ENCODE measurements at regions not wholly inside any gene's neighbourhood (a gene's known extent, or its start where the extent isn't known, plus 50 kb on each side); places are given as distances from the start of the nearest gene placed in this dataset.
"Not testable (repeated sequence)": the region's sequence is repeated elsewhere in the genome, so short reads cannot be mapped to it uniquely, and the experiment has no call there.

DNA sequence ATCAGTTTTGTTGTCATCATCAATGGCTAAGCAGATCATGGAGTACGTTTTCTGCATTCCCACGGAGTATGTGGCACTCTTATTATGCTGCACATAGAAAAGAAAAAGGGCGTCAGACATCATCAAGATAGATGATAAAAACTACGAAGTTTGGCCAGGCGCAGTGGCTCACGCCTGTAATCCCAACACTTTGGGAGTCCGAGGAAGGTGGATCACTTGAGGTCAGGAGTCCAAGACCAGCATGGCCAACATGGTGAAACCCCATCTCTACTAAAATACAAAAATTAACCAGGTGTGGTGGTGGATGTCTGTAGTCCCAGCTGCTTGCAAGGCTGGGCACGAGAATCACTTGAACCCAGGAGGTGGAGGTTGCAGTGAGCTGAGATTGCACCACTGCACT is 312.8 kb downstream of the GOLGA6L6 start:
- DNase-seq, result not testable (repeated sequence)

- DNase-seq, result peak; percentile 23
Observed at GRCh38 chr15:20227119-20227853, 314.3 kb downstream of the GOLGA6L6 start.

GRCh38 chr15:20226531-20226930 is 315.1 kb downstream of the GOLGA6L6 start:
- DNase-seq, result not testable (repeated sequence)

DNA sequence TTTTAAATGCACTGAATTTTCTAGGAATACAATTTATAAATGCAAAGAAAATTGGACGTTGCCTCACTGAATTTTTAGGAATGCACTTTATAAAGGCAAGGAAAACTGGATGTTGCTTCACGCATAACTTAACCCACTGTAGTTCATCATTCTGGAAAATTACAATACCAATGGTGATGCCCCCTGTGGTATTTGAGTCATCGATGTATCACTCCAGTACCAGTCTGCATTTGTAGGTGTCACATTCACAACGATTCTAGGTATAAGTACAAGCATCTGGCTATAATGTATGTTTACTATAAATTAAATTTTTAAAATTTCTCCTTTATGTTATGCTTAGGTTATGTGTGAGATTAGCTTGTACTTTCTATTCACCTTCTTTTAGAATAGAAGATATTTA is 320.5 kb downstream of the GOLGA6L6 start:
- DNase-seq, result not testable (repeated sequence)

- DNase-seq, result not testable (repeated sequence)
Observed at GRCh38 chr15:20219171-20219570, 322.4 kb downstream of the GOLGA6L6 start.

- DNase-seq, result not testable (repeated sequence)
Observed at GRCh38 chr15:20215700-20216099, 325.9 kb downstream of the GOLGA6L6 start.

DNA sequence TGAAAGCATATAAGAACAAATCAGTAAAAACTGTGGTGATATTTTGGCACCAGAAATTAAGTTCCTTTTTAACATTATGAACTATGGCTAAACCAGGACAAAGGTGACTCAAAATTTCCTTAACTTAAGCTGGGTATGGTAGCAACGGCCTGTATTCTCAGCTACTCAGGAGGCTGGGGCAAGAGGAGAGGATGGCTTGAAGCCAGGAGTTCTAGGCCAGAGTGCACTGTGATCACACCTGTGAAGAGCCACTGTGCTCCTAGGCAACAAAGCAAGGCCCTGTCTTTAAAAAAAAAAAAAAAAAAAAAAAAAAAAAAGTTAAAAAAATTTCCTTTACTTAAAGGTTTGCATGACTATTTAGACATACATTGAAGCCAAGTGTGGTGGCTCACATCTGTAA is 327.5 kb downstream of the GOLGA6L6 start:
- not testable (repeated sequence) for DNase-seq

DNA sequence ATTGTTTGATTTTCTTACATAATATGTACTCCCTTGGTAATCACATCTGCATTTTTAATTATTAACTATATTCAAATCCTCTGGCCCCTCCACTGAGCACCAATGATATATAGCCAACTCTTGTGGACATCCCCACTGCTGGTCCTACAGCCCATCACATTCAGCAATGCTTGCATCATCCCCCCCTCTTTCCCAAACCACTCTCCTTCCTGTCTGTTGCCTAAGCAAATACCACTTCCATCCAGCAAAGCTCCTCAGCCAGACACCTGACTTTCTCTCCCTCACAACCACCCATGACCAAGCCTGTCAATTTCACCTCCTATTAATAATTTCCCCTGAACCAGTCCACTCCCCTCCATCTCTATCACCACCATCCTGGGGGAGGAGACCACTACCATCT is 330.1 kb downstream of the GOLGA6L6 start:
- DNase-seq, result not testable (repeated sequence)

DNA sequence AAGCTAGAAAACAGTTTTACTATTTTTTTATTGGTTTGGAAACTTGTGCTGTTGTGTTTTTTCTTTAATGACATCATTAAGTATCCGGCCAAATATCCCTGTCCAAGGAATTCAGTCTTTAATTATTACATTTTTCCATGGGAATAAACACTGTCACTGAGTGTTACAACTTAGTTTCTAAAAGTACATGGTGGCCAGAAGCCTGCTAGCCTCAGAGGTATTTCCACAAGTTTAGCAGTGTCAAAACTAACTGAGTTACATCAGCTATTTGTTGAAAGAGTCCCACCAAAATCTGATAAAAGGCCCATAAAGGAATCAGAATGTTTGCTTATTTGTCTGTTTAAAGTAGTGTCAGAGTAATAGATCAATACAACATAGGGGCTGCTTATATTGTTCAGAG is 331.6 kb downstream of the GOLGA6L6 start:
- not testable (repeated sequence) for DNase-seq

GRCh38 chr15:20207607-20208006 is 334.0 kb downstream of the GOLGA6L6 start:
- not testable (repeated sequence) for DNase-seq

DNA sequence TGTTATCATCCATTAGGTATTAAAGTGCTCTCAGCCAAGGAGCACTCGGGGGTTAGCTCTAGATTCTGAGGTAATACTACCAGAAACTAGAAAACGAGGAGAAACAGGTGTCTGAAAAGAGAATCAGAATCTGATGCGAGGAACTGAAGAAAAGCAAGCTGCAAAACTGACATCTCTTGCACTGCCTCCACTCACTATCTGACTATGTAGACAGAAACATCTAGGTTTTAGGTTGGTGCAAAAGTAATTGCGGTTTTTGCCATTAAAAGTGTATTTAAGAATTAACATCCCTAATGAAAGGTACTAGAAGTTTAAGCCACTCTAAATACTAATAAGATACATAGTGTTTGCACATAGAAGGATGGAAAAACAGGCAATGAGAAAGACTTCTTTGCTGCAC is 334.4 kb downstream of the GOLGA6L6 start:
- not testable (repeated sequence) for DNase-seq

- not testable (repeated sequence) for DNase-seq
Observed at GRCh38 chr15:20204177-20204866, 337.3 kb downstream of the GOLGA6L6 start.

DNA sequence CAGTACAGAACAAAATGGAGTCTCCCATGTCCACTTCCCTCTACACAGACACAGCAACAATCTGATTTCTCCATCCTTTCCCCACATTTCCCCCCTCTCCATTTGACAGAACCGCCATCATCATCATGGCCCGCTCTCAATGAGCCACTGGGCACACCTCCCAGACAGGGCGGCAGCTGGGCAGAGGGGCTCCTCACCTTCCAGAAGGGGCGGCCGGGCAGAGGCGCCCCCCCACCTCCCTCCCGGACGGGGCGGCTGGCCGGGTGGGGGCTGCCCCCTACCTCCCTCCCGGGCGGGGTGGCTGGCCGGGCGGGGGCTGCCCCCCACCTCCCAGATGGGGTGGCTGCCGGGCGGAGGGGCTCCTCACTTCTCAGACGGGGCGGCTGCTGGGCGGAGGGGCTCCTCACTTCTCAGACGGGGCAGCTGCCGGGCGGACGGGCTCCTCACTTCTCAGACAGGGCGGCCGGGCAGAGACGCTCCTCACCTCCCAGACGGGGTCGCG is 337.9 kb downstream of the GOLGA6L6 start:
- DNase-seq, result not testable (repeated sequence)

- not testable (repeated sequence) for DNase-seq
Observed at GRCh38 chr15:20194591-20195198, 346.9 kb downstream of the GOLGA6L6 start.

GRCh38 chr15:20192982-20193929 is 348.3 kb downstream of the GOLGA6L6 start:
- peak; percentile 61 for DNase-seq

DNA sequence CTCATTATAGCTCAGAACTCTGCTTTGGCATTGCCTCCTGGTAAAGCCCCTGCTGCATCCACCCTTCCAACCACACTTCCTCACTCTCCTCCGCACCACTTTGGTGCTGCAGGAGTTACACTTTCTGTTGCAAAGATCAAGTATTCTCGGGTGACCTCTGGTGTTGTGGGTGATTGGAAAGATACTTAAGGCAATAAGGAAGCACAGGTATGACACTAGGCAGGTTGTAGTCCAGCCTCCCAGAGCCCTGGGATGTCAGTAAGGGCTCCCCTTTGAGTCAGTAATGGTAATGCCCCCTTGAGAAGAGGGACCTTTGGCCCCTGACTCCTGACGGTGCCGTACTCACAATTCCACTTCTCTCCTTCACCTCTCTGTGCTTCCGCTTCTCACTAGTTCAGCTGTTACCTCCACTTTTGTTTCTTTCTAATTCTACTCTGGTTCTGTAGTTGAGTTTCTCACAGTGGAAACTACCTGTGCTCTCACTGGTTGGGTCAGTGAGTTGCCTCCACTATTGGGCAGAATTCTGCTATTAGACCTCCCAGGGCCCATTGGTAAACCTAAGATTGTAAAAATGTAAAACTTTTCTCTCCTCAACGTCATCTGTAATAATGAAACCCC is 350.0 kb downstream of the GOLGA6L6 start:
- not testable (repeated sequence) for DNase-seq

GRCh38 chr15:20188611-20189010 is 353.0 kb downstream of the GOLGA6L6 start:
- DNase-seq, result not testable (repeated sequence)

GRCh38 chr15:20187370-20188355 is 353.9 kb downstream of the GOLGA6L6 start:
- DNase-seq, result not testable (repeated sequence)

- not testable (repeated sequence) for DNase-seq
Observed at GRCh38 chr15:20184879-20185278, 356.7 kb downstream of the GOLGA6L6 start.

- not testable (repeated sequence) for DNase-seq
Observed at GRCh38 chr15:20168221-20168620, 373.4 kb downstream of the GOLGA6L6 start.

GRCh38 chr15:20153528-20153927 is 388.1 kb downstream of the GOLGA6L6 start:
- DNase-seq, result not testable (repeated sequence)

Measured in CD4-positive, alpha-beta T cell treated with Interleukin-21 for 1 hour (primary cell).